Nephron progenitor cell (in vitro differentiated cells): ENCODE measurements at regions not wholly inside any gene's neighbourhood (a gene's known extent, or its start where the extent isn't known, plus 50 kb on each side); places are given as distances from the start of the nearest gene placed in this dataset.

Source experiments
- DNase-seq: peaks from one replicate; pipeline ENCODE4 v3.0.0; 2021
- H3K27ac Mint-ChIP-seq: 2 replicates; pipeline ENCODE4 v1.8.0; 2021; ENCODE audit warnings: mild to moderate bottlenecking, moderate library complexity, mixed read lengths
- H3K27me3 Mint-ChIP-seq: 2 replicates; pipeline ENCODE4 v1.8.0; 2021; ENCODE audit warnings: mild to moderate bottlenecking, low read depth, mixed read lengths; ENCODE audit not compliant: poor library complexity
- H3K36me3 Mint-ChIP-seq: 2 replicates; pipeline ENCODE4 v1.8.0; 2021; ENCODE audit warnings: low read depth, mixed read lengths
- H3K4me1 Mint-ChIP-seq: 2 replicates; pipeline ENCODE4 v1.8.0; 2021; ENCODE audit warnings: mixed read lengths
- H3K4me3 Mint-ChIP-seq: 2 replicates; pipeline ENCODE4 v1.8.0; 2021; ENCODE audit warnings: mild to moderate bottlenecking, moderate library complexity, mixed read lengths
- H3K9me3 Mint-ChIP-seq: 2 replicates; pipeline ENCODE4 v1.8.0; 2021; ENCODE audit warnings: mild to moderate bottlenecking, moderate library complexity, mixed read lengths
- TF ChIP-seq, protein P1 (sequence below): fragments of 200-600 bp; sonication (generic); IDR thresholded peaks from 2 replicates; pipeline ENCODE4 v1.5.0; 2021; ENCODE audit warnings: antibody characterized with exemption

- Mint-ChIP-seq H3K36me3 (no peaks in the 10 kb centered on the region), H3K4me3 (no peak overlapping the region), H3K9me3 (no peaks in the 10 kb centered on the region), H3K27ac (no peak overlapping the region), H3K4me1 (no peaks in the 10 kb centered on the region), H3K27me3 (no peaks in the 10 kb centered on the region)
- no peak for DNase-seq
- TF ChIP-seq, protein P1, sequence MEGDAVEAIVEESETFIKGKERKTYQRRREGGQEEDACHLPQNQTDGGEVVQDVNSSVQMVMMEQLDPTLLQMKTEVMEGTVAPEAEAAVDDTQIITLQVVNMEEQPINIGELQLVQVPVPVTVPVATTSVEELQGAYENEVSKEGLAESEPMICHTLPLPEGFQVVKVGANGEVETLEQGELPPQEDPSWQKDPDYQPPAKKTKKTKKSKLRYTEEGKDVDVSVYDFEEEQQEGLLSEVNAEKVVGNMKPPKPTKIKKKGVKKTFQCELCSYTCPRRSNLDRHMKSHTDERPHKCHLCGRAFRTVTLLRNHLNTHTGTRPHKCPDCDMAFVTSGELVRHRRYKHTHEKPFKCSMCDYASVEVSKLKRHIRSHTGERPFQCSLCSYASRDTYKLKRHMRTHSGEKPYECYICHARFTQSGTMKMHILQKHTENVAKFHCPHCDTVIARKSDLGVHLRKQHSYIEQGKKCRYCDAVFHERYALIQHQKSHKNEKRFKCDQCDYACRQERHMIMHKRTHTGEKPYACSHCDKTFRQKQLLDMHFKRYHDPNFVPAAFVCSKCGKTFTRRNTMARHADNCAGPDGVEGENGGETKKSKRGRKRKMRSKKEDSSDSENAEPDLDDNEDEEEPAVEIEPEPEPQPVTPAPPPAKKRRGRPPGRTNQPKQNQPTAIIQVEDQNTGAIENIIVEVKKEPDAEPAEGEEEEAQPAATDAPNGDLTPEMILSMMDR: no peak
These were observed 389.8 kb downstream of the EMP1 start for GRCh38 chr12:13586361-13586760.

GRCh38 chr12:13584541-13584940 is 388.0 kb downstream of the EMP1 start:
- TF ChIP-seq, protein P1: no peak
- DNase-seq: no peak
- no peaks in the 10 kb centered on the region for H3K36me3 Mint-ChIP-seq
- peaks cover 4% of the 10 kb centered on the region for H3K27me3 Mint-ChIP-seq
- no peaks in the 10 kb centered on the region for H3K9me3 Mint-ChIP-seq
- no peak overlapping the region for H3K4me3 Mint-ChIP-seq
- no peak overlapping the region for H3K27ac Mint-ChIP-seq
- H3K4me1 Mint-ChIP-seq: no peaks in the 10 kb centered on the region

DNA sequence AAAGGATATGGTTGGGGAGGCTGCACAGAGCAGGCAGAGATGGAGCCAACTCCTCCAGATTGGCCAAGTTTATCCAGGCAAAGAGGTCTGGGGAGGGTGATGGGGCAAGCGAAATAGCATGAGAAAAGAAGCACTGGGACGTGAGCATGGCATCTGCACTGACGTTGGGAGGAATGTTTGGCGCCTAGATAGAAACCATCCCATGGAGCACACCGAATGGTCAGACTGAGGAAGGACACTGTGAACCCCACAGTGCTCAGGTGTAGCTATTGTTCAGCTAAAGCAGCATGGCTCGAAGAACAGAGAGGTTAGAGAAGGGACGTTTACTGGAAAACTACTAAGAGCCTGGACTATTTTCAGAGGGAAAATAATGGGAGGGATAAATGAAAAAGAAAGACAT is 387.1 kb downstream of the EMP1 start:
- no peak overlapping the region for H3K27ac Mint-ChIP-seq
- H3K9me3 Mint-ChIP-seq: no peaks in the 10 kb centered on the region
- no peak overlapping the region for H3K4me3 Mint-ChIP-seq
- no peaks in the 10 kb centered on the region for H3K36me3 Mint-ChIP-seq
- no peak for DNase-seq
- H3K4me1 Mint-ChIP-seq: no peaks in the 10 kb centered on the region
- H3K27me3 Mint-ChIP-seq: peaks cover 4% of the 10 kb centered on the region
- TF ChIP-seq, protein P1: no peak

DNA sequence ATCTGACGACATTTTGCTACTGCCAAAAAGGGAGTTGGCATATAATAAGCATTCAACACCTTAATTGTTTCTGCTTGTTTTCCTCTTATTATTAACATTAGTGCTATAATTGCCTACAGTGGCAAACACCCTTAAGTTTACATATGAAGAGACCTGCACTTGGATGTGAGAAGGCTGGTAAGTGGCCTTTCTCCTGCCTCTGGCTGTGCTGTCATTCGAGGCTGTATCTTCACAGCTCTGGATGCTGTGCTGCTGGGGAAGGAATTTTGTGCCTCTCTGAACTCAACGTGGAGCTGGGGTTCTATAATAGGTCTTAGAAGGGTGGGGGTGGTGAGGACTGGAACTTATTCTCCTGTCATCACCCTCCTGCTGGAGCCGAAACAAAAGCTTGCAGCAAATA is 385.9 kb downstream of the EMP1 start:
- peaks cover 4% of the 10 kb centered on the region for H3K27me3 Mint-ChIP-seq
- no peak for DNase-seq
- no peaks in the 10 kb centered on the region for H3K4me1 Mint-ChIP-seq
- H3K36me3 Mint-ChIP-seq: no peaks in the 10 kb centered on the region
- TF ChIP-seq, protein P1: no peak
- no peak overlapping the region for H3K27ac Mint-ChIP-seq
- no peak overlapping the region for H3K4me3 Mint-ChIP-seq
- H3K9me3 Mint-ChIP-seq: no peaks in the 10 kb centered on the region

DNA sequence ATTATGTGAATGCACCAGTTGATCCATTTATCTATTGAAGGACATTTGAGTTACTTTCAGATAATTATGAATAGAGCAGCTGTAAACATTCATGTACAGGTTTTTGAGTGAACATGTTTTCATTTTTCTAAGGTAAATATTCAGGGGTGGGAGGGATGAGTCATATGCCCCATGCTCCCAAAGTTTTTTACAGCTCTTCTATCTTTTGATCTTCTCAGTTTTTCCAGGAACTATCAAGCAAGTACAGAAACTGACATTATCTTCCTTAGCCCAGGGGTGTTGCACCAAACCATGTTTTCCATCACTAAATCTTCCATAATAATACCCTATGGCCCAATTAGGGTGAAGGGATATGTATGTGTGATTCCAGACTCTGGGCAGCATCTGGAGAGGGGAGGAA is 384.5 kb downstream of the EMP1 start:
- TF ChIP-seq, protein P1: no peak
- no peak overlapping the region for H3K4me3 Mint-ChIP-seq
- no peak for DNase-seq

DNA sequence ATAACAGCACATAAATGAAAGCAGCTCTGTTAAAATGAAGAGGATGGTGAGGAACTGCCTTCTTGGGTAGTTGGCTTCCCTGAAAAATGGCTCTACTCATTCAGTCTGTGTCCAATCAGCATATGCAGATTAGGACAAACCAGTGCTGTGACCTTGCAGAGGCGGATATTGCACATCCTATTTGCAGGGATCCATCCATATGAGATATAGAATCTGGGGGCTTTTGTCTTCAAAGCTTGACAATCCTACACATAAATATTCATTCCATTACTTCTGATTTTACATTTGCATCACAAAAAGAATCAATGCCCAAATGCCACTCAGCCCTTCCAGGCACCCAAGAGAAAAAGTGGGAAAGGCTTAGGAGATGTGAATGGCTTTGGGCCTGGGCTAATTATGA is 383.7 kb downstream of the EMP1 start:
- H3K9me3 Mint-ChIP-seq: no peaks in the 10 kb centered on the region
- DNase-seq: no peak
- H3K27ac Mint-ChIP-seq: no peak overlapping the region
- no peak overlapping the region for H3K4me3 Mint-ChIP-seq
- no peaks in the 10 kb centered on the region for H3K36me3 Mint-ChIP-seq
- no peaks in the 10 kb centered on the region for H3K4me1 Mint-ChIP-seq
- peaks cover 4% of the 10 kb centered on the region for H3K27me3 Mint-ChIP-seq
- TF ChIP-seq, protein P1: no peak

More for the DNA sequence above, 384.5 kb downstream of the EMP1 start:
- Mint-ChIP-seq H3K36me3 (no peaks in the 10 kb centered on the region), H3K9me3 (no peaks in the 10 kb centered on the region), H3K27me3 (peaks cover 4% of the 10 kb centered on the region), H3K4me1 (no peaks in the 10 kb centered on the region), H3K27ac (no peak overlapping the region)
